NCI-H446 treated with DMSO at 0.1 percent for 48 hours (cell line): ENCODE measurements at regions not wholly inside any gene's neighbourhood (a gene's known extent, or its start where the extent isn't known, plus 50 kb on each side); places are given as distances from the start of the nearest gene placed in this dataset.

Experiments used
- DNase-seq: peaks from one replicate; lab custom pipeline; 2025; lab: John Stamatoyannopoulos, UW

DNA sequence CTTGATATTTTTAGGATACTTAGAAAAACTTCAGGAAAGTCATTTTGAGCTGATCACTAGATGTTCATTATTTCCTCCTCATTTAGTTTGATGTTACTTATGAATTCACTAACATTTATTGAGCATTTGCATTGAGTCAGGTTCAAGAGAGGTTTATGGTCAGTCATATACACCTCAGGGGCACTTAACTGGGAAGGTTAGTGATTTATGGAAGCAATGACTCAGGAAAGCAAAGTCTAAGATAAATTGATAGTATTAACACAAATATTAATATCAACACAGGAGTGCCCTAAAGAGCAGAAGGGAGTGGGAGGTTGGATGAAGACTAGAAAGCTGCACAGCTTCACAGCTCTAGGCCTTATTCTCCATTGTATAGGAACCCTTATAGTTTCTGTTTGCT, 177.0 kb upstream of the TNFAIP3 start:
- no peak for DNase-seq

DNA sequence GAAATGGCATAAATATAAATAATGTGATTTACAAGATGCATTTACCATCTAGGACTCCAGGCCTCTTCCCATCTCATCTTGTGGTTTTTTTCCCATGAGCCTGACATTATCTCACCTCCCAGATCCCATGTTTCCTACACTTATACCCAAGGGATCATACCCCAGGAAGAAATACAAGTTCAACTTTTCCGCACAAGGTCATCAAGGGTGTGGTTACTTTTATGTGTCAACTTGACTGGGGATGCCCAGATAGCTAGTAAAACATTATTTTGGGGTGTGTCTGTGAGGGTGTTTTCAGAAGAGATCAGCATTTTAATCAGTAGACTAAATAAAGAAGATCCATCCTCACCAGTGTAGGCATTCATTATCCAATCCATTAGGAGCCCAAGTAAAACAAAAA, 176.3 kb upstream of the TNFAIP3 start:
- no peak for DNase-seq

DNA sequence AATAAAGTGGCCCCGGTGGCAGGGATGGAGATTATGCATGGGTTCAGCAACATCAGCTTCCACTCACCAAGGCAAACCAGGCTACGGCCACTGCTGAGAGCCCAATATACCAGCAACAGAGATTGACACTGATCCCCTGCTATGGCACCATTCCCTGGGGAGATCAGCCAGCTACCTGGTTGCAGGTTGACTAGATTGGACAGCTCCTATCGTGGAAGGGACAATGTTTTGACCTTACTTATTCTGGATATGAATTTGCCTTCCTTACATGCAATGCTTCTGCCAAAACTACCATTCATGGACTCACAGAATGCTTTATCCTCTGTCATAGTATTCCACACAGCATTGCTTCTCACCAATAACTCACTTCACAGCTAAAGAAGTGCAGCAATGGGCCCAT, 174.8 kb upstream of the TNFAIP3 start:
- DNase-seq = no peak

DNA sequence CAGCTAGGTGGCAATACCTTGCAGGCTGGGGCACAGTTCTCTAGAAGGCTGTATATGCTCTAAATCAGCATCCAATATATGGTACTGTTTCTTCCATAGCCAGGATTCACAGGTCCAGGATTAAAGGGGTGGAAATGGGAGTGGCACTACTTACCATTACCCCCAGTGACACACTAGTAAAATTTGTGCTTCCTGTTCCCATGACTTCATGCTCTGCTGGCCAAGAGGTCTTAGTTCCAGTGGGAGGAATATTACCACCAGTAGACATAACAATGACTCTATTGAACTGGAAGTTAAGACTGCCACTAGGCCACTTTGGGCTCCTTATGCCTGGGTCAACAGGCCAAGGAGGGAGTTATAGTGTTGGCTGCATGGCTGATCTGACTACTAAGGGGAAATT, 174.3 kb upstream of the TNFAIP3 start:
- DNase-seq = no peak

DNA sequence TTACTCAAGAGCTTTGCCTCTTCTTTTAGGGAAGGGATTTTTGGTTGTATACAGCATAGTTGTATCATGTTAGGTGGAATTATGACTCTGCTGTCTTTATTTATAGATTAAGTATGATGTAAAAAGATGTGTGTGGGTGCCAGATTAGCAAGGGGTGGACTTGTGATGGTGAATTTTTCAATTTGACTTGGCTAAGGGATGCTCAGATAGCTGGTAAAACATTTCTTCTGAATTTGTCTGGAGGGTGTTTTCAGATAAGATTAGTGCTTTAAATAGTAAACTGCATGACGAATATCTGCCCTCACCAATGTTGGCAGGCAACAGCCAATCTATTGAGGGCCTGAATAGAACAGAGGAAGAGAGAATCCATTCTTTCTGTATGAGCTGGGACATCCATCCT, 173.3 kb upstream of the TNFAIP3 start:
- DNase-seq = no peak

DNA sequence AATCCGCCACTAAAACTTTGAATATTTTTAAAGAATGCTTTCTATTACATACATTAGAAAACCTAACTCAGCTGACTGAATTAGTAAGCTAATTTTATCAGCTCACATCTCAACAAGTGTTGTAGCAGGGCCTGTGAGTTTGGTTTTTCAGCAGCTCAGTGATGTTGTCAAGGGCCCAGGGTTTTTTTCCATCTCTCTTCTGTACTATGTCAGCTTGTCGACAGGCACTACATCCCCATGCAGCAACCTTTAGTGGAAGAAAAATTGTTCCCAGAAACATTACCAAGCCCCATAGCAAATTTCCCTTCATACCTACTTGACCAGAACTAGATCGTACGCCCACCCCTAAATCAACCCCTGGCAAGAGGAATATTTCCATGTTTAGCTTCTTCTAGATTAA, 170.3 kb upstream of the TNFAIP3 start:
- DNase-seq = no peak

DNA sequence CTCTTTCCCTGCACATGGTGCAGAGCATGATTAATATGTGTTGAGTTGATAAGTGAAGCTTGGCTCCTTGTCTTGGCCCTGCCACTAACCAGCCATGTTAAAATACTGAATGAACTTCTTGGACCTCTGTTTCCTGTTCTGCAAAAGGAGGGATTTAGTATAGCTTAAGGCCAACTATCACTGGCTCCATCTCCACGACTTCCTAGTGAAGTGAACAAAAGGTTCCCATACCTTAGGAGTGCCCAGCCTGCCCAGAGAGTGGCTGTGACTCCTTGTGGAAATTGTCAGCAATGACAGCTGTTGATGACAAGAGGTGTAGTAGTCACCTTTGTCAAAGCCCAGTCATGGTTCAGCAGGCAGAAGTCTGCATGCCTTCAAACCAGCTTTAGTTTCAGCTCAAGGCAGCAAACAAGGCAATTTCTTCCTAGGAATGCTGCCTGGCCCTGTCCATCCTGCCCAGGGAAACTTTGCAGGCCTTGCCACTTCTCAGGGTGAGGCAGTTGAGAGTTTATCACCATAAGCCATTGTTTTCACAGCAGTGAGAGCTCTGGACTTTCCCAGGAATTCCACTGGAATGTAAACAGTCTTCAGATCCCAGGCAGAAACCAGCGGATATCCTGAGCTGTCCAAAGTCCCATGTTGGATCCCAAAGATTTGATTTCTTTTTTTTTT, 169.7 kb upstream of the TNFAIP3 start:
- no peak for DNase-seq

DNA sequence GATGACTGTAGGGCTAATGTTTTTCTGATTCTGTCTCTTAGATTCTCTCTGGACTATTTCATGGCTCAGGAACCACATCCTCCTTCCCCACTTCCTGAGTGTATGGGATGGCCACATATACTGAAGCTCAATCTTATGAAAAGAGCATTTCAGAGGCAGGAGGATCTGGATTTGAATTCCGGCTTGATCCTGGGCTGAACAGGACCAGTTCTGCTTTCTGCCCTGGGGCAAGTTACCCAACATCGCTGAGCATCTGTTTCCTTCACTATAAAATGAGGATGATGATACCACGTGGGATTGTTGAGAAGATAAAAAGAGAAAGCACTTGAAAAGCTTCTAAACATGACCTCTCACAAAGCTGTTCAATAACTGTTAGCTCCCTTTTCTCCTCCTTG, 168.4 kb upstream of the TNFAIP3 start:
- no peak for DNase-seq

DNA sequence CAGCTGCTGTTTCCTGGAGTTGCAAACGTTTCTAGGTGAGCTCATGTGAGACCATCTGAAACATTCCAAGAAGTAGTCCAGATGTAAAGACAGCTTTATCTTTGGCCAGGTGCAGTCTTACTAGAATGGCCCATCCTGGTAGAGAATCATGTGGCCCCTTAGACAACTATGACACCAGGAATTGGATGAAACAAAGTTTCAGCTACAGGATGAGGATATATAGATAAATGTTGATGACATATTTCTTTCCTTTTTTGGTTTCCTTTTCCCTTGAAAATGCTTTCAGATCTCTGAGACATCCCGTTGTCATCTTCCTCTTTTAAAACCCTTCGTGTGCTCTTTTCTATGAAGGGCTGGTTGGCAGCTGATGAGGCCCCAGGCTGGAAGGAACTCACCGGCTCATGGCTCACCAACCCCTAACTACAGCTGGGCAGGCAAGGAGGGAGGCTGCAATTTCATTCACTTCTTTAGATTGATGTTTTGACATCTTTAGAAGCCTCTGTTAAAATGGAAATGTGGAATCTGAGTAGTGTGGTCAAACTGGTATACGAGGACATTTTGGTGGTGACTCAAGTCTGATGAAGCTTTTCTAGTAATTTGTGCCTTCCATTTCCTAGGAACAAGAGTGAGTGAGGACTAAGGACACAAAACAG, 167.9 kb upstream of the TNFAIP3 start:
- no peak for DNase-seq

DNA sequence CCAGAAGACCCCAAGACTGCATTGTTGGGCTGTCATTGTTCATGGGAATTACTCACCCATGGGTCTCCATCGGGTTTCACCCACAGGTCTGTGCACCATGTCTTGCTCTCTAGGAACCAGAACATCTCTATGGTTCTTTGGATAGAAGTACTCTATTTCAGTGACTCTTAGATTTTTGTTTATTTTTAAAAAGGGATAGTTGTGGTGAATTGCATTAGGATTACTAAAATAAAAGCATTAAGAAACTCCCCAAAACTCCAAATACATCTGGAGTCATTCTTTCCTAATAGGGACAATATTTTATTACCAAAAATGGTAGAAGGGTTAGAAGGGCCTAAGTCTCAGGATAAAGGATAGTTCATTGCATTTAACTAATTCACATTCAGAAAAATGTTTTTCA, 166.9 kb upstream of the TNFAIP3 start:
- DNase-seq = no peak

DNA sequence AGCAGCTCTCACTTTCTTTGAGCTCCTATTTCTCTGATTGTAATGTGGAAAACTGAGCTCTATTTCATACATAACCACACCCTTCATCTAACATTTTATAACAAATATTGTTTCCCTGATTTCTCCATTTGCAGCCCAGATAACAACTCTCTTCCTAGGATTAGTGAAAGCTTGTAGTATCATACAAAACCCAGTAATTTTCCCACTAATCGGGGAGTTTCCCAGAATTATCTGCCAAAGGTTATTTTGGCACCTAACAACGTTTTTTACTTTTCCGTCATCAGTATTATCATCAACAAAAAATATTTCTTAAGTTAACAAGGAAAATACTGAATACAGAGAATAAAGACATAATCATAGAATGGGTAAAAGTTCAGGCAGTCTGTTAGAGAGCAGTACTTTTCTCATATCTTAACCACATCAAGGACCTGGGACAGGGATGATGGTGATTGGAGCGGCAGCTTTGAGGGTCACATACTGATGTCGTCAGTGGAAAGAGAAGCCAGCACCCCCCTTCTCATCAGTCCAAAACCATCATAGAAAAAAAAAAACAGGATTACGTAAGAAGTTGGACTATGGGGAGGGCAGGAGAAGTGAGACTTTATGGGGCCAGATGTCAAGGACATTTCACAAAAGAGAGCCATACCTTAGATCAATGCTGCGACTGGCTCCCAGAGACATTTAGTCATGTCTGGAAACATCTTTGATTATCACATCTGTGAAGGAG, 166.1 kb upstream of the TNFAIP3 start:
- DNase-seq = no peak

DNA sequence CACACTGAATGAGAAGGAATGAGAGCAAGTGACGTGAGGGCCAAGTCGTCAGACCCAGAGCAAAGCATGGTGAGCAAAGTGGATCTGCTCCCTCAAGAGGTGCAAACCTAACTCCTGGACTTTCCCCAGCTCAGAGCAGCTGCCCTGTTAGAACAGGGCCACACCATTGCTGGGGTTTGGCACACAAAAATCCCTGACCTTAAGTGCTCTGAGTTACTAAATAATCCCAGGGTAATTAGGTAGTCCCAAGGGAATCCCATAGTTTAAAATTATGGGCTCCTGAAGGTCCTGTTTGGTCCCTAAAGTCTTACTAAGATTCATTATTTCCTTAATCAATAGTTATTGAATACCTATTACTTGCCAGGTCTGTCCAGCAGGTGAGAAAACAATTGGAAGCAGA, 165.1 kb upstream of the TNFAIP3 start:
- DNase-seq = no peak

DNA sequence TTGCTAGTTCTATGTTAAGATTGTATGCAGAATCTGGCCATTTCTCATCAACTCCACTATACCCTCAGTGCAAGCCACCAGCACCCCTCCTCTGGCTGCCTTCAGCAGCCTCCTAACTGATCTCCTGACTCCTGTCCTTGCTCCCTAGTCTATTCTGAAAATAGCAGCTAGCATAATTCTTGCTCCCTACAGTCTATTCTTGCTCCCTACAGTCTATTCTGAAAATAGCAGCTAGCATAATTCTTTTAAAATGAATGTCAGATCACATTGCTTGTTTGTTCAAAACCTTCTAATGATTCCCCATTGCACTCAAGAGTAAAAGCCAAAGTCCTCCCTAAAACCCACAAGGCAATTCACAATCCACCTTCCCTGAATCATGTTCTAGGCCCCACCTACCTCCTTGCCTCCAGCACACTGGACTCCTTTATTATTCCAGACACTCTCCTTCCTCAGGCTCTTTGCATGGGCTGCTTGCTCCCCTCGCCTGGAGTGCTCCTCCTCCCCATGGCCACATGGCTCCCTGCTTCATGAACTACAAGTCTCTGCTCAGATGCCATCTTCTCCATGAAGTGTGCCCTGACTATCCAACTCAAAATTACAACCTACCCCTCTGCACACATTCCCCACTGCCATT, 164.2 kb upstream of the TNFAIP3 start:
- no peak for DNase-seq

DNA sequence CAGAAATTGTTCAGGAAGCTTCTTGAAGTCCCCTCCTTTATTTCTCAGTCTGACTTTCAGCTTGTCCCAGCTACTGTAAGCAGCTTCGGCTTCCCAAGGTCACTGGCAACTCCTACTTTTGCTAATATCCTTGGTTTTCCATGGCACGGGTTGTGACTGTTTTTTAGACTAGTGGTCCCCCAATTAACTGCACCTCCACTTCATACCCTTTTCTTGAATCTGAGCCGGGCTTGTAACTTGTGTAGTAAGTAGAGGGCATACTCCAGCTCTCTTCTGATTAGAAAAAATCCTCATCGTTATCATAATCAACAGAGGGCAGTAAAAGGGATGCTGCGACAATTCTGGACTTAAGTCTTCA, 162.3 kb upstream of the TNFAIP3 start:
- DNase-seq = no peak

DNA sequence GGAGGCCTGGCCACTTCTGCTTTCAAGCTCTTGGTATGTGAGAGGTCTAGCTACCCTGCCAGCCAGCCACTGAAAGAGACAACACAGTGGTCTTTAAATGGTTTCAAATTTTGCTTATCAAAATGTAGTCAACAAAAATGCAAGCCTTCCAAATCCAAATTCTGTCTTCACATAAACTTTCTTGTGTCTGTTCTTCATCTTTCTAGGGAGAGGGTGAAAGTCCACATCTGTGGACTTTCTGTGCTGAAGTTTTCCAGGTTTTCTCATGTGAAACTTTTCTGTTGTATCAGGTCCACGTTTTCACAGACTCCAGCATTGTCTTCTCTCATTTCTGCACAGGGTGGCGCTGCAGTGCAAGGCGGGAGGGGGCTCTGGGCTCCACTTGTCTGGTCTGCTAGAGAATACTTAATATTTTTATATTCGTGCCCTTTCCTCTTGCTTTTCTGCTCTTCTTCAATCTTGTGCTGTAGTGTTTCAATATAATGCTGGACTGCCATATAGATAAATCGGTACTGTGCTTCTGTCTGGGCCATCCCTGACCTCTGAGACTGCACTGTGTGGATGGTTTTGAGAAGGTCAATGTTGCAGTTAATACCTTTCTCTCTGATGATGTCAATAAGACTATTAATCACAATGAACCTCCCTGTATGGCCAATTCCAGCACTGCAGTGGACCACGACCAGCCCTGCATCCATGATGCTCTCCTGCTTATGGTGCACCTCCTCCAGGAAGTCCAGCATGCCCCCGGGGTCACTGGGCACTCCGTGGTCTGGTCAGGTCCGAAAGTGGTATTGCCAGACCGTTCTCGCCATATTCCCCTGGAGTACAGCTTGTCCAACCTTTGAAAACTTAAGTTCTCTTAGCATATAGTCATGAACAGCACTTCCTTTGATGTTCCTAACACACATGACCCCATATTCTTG, 161.6 kb upstream of the TNFAIP3 start:
- DNase-seq = no peak

DNA sequence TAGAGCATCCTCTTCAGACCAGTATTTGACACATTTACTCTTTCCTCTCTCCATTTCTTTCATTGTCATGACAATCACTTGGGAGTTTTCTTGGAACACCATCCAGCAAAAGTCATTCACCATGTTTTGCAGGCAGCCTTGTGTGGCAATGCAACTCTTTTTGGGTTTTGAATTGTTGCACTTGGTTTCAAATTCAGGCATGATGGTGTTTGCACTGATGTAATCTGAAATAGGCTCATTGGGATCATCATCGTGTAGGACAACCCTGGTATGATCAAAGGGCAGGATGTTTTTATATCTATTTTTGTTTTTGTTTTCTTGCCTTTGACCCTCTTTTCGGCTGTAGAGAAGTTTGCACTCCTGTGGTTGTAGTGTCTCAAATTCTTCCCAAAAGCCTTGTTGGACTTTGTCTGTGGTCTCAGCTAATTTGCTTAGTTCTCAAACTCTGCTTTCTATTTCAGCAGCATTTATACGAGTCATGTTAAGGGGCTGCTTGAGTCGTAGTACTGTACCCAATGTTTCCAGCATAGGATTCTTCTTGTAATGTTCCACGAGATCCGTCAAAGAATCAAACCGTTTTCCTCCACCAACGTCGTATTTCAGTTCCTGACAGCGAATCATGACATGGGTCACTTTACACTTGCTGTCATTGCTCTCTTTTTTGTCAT, 160.8 kb upstream of the TNFAIP3 start:
- DNase-seq = no peak

DNA sequence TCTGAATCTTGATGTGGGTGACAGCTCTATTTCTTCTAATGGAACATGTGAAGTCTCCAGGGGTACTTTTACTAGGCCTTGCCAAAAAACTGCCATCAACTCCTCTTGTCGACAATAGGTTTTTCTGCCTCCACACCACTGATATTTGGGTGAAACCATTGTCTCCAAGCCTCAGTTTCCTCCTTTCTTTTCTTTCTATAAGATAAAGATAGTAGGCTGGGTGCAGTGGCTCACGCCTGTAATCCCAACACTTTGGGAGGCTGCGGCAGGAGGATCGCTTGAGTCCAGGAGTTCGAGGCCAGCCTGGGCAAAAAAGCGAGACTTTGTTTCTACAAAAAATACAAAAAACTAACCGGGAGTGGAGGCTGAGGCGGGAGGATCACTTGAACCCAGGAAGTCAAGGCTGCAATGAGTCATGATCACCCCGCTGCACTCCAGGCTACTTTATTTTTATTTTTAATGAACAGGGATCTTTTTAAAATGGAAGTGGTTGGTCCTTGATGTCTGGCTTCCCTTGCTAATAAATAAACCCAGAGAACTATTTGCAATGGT, 159.9 kb upstream of the TNFAIP3 start:
- no peak for DNase-seq

DNA sequence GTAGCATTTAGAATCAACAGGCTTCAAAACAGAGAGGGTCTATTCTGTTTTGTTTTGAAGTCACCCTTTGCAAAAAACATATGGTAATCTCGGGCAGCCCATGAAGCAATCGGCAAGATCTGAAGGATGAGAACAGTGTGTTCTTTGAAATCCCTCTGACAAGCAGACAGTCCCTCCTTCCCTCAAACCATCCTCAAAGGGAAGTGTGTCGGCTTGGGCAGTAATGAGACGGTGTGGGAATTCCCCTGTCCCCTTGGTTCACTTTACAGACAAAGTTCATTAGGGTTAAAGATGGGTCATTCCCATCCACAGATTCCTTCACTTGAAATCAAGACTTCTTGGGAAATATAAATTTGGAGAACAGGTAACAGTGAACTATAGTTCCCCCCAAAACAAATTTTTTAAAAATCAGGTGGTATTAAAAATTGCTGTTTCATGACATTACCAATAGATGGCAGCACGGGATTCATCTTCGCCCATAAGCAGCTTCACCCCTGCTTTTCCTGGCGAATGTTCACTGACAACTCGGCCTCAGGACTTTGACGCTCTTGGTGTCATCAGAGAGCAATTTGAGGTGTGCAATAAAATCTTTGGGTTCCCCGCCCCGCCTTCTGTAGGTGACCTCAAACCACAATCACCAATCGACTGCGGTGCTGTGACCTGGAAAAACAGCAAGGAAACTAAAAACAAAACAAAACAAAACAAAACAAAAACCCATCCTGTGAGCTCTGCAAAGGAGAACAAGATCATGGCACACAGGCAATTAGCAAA, 159.3 kb upstream of the TNFAIP3 start:
- peak; percentile 26 for DNase-seq

DNA sequence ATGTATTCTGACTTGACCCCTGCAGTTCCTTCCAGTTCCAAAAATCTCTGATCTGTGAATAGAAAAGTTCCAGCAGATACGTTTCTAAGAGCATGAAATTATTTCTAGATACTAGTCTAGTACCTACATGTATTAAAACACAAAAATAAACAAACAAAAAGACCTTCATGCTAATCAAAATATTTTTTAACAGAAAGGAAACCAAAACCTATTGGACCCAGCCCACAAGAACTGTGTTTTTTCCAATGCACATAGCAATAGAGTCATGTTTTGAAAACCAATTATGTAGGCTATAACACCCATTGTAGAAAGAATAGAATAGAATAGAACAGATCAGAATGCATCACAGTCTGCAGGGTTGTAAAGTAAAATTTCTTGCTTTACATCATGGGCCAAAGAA, 158.6 kb upstream of the TNFAIP3 start:
- DNase-seq = no peak
